ENCODE measurements at regions not wholly inside any gene's neighbourhood (a gene's known extent, or its start where the extent isn't known, plus 50 kb on each side); places are given as distances from the start of the nearest gene placed in this dataset.

DNA sequence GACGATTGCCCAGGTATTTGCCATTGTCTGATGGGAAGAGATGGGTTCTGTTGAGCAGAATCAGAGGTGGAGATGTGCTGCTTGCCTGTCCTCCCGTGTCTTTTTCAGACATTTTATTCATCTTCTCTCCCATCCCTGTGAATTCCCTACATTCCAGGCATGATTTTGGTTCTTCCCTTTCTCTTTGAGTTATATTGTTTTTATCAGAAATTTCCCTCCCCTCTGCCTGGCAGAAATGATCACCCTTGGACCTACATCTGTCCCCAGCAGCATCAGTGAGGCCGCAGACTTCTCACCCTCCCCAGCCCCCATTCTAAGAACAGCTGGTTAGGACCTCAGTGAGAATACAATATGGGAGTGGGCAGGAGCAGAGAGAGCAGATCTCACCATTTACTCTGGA, 640.2 kb downstream of the CCDC171 start:
- Histone ChIP-seq H3K27ac (ENCODE audit: low read depth, low read length) (no peak overlapping the region), H3K4me3 (ENCODE audit: low read depth in 1 of 2, low read length in 2 of 2) (no peak overlapping the region)

DNA sequence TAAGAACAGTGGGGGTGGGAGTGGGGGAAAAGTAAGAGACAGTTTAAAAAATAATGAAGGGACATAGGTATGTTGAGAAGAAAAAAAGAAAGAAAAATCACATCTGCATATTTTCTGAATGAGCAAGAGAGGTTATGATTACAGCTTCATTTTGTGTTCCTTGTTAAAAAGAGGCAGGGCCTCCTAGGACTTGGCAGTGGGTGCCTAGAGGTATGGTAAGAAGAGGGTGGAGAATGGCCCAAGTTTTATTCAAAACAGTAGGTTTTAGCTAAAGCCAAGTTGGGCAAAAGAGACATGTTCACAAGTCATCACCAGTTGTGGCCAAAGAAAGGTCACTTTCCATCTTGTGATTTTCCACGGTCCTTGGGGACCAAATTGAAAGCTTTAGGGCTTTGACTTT, 643.4 kb downstream of the CCDC171 start:
- Histone ChIP-seq H3K36me3 (ENCODE audit: control insufficient read depth in 1 of 2, insufficient read depth in 2 of 2, low read length in 2 of 2) (no peaks in the 10 kb centered on the region), H3K27me3 (ENCODE audit: control insufficient read depth in 1 of 2, insufficient read depth in 2 of 2, low read length in 2 of 2) (no peaks in the 10 kb centered on the region), H3K4me1 (ENCODE audit: control insufficient read depth in 1 of 2, insufficient read depth in 2 of 2, low read length in 2 of 2) (no peaks in the 10 kb centered on the region), H3K9me3 (ENCODE audit: control insufficient read depth in 1 of 2, low read length in 2 of 2) (no peaks in the 10 kb centered on the region), H3K4me3 (ENCODE audit: low read depth in 1 of 2, low read length in 2 of 2) (no peak overlapping the region), H3K27ac (ENCODE audit: low read depth, low read length) (no peak overlapping the region), H3K9ac (ENCODE audit: low read depth in 1 of 2, low read length in 2 of 2) (no peak overlapping the region)

More for the DNA sequence above, 640.2 kb downstream of the CCDC171 start:
- Histone ChIP-seq H3K9ac (ENCODE audit: low read depth in 1 of 2, low read length in 2 of 2) (no peak overlapping the region), H3K27me3 (ENCODE audit: control insufficient read depth in 1 of 2, insufficient read depth in 2 of 2, low read length in 2 of 2) (no peaks in the 10 kb centered on the region), H3K36me3 (ENCODE audit: control insufficient read depth in 1 of 2, insufficient read depth in 2 of 2, low read length in 2 of 2) (no peaks in the 10 kb centered on the region), H3K9me3 (ENCODE audit: control insufficient read depth in 1 of 2, low read length in 2 of 2) (no peaks in the 10 kb centered on the region), H3K4me1 (ENCODE audit: control insufficient read depth in 1 of 2, insufficient read depth in 2 of 2, low read length in 2 of 2) (no peaks in the 10 kb centered on the region)

DNA sequence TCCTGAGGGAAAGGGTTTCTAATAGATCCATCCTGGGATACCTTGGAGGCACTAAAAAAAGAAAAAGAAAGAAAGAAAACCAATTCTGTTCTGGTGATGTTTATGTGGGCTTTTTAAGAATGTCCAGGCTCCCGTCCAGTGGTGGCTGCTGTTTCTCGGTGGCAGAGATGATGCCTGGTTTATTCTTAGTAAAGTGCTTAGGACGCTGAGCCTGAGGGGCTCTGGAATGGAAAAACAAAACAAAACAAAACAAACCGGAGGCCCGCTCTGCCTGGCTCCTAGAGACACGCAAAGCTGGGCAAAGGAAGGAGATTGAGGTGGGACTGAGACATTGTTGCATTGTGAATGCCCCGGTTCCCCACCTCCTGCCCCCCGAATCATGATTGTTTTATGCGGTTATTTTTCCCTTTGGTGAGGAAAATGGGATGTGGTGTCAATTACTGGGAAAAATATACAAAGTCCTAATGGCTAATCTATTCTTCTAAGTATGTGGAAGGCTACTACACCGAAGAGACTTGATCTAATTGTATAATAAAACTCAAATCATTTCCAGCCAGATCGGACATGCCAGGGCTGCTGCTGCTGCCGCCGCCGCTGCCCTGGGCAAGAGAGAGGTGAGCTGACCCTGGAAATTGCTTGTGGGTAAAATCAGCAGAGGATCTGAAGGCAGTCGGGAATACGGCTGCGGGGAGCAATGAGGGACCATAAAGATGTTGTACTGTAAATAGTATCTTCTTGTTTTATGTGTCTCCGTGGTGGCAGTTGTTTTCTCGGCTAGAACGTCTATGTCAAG, 644.9 kb downstream of the CCDC171 start:
- H3K9me3 ChIP-seq (ENCODE audit: control insufficient read depth in 1 of 2, low read length in 2 of 2), result no peaks in the 10 kb centered on the region
- no peak overlapping the region for H3K4me3 ChIP-seq (ENCODE audit: low read depth in 1 of 2, low read length in 2 of 2)
- H3K27ac ChIP-seq (ENCODE audit: low read depth, low read length), result no peak overlapping the region
- H3K4me1 ChIP-seq (ENCODE audit: control insufficient read depth in 1 of 2, insufficient read depth in 2 of 2, low read length in 2 of 2), result no peaks in the 10 kb centered on the region
- no peak overlapping the region for H3K9ac ChIP-seq (ENCODE audit: low read depth in 1 of 2, low read length in 2 of 2)
- no peaks in the 10 kb centered on the region for H3K36me3 ChIP-seq (ENCODE audit: control insufficient read depth in 1 of 2, insufficient read depth in 2 of 2, low read length in 2 of 2)
- H3K27me3 ChIP-seq (ENCODE audit: control insufficient read depth in 1 of 2, insufficient read depth in 2 of 2, low read length in 2 of 2), result no peaks in the 10 kb centered on the region

DNA sequence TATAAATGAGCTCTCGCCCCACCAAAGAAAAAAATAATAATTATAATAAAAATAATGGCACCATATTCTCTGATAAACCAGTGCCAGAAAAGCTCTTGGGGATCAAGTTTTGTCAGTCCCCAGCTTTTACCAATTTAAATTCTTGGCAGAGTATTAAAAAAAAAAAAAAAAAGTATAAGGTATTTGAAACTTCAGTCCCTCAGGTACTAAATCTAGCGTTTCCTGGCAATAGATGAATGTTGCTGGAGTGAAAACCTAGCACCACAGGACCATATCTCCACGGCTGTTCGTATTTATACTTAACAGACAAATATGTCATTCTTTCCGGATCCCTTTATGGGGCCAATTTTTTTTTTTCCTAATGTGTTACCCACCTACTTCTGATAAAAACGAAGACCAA, 646.2 kb downstream of the CCDC171 start:
- no peak overlapping the region for H3K27ac ChIP-seq (ENCODE audit: low read depth, low read length)

DNA sequence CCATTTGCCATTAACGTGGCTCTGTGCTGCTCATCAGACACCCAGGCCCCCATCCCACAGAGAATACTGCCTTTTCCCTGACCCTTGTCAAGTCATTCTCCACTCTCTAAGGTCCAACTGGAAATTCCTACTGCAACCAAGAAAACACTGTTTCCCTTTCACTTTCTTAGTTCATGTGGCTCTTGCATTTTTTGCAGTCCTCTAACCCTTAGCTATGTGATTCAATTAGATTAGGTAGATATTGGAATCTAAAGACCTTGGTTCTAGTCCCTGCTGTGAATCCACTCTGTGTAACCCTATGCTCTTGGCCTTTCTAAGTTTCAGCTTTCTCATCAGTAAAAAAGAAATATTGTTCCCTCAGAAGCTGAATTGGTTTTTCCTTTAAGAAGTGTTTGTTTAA, 649.4 kb downstream of the CCDC171 start:
- Histone ChIP-seq H3K9me3 (ENCODE audit: control insufficient read depth in 1 of 2, low read length in 2 of 2) (no peaks in the 10 kb centered on the region), H3K9ac (ENCODE audit: low read depth in 1 of 2, low read length in 2 of 2) (no peak overlapping the region), H3K4me3 (ENCODE audit: low read depth in 1 of 2, low read length in 2 of 2) (no peak overlapping the region), H3K4me1 (ENCODE audit: control insufficient read depth in 1 of 2, insufficient read depth in 2 of 2, low read length in 2 of 2) (no peaks in the 10 kb centered on the region), H3K27me3 (ENCODE audit: control insufficient read depth in 1 of 2, insufficient read depth in 2 of 2, low read length in 2 of 2) (no peaks in the 10 kb centered on the region), H3K27ac (ENCODE audit: low read depth, low read length) (no peak overlapping the region), H3K36me3 (ENCODE audit: control insufficient read depth in 1 of 2, insufficient read depth in 2 of 2, low read length in 2 of 2) (no peaks in the 10 kb centered on the region)

More for the DNA sequence above, 646.2 kb downstream of the CCDC171 start:
- Histone ChIP-seq H3K27me3 (ENCODE audit: control insufficient read depth in 1 of 2, insufficient read depth in 2 of 2, low read length in 2 of 2) (no peaks in the 10 kb centered on the region), H3K4me3 (ENCODE audit: low read depth in 1 of 2, low read length in 2 of 2) (no peak overlapping the region), H3K36me3 (ENCODE audit: control insufficient read depth in 1 of 2, insufficient read depth in 2 of 2, low read length in 2 of 2) (no peaks in the 10 kb centered on the region), H3K9ac (ENCODE audit: low read depth in 1 of 2, low read length in 2 of 2) (no peak overlapping the region), H3K9me3 (ENCODE audit: control insufficient read depth in 1 of 2, low read length in 2 of 2) (no peaks in the 10 kb centered on the region), H3K4me1 (ENCODE audit: control insufficient read depth in 1 of 2, insufficient read depth in 2 of 2, low read length in 2 of 2) (no peaks in the 10 kb centered on the region)

DNA sequence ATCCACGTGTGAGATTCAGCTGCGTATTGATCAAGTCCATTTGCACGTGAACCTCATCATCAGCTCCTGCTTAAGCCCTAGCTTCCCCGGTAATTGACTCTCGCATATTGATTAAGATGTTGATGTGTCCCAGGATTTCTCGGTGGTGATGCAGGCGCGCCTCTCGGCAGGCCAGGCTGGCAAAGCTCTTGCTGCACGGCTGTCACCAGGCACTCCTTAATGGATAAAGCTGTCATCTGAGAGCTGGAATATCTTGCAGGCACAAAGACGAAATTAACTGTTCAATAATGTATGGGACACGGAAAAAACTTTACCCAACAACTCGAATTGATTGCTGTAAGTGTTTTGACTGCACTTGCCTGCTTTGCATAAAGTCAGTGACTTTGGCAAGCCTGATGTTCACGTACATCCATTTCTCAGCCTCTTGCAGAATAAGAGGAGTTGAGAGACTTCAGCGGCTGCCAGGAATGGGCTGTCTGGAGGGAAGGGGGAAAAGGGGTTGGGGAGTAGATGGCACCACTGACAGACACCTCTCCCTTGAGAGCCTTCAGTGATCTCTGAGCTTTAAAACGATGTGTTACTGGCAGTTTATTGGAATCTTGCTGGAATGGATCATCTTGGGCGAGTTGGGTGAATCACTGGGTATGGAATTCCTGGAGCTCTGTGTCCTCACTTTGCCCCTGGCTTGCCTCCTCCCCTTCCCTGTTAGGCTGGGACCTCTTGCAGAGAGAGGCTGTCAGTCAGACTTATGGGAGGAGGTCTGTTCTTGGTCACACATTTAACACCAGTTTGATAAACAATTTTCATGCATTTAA, 650.3 kb downstream of the CCDC171 start:
- Histone ChIP-seq H3K36me3 (ENCODE audit: control insufficient read depth in 1 of 2, insufficient read depth in 2 of 2, low read length in 2 of 2) (no peaks in the 10 kb centered on the region), H3K27ac (ENCODE audit: low read depth, low read length) (no peak overlapping the region), H3K4me1 (ENCODE audit: control insufficient read depth in 1 of 2, insufficient read depth in 2 of 2, low read length in 2 of 2) (no peaks in the 10 kb centered on the region), H3K9me3 (ENCODE audit: control insufficient read depth in 1 of 2, low read length in 2 of 2) (no peaks in the 10 kb centered on the region), H3K4me3 (ENCODE audit: low read depth in 1 of 2, low read length in 2 of 2) (no peak overlapping the region), H3K9ac (ENCODE audit: low read depth in 1 of 2, low read length in 2 of 2) (no peak overlapping the region), H3K27me3 (ENCODE audit: control insufficient read depth in 1 of 2, insufficient read depth in 2 of 2, low read length in 2 of 2) (no peaks in the 10 kb centered on the region)

DNA sequence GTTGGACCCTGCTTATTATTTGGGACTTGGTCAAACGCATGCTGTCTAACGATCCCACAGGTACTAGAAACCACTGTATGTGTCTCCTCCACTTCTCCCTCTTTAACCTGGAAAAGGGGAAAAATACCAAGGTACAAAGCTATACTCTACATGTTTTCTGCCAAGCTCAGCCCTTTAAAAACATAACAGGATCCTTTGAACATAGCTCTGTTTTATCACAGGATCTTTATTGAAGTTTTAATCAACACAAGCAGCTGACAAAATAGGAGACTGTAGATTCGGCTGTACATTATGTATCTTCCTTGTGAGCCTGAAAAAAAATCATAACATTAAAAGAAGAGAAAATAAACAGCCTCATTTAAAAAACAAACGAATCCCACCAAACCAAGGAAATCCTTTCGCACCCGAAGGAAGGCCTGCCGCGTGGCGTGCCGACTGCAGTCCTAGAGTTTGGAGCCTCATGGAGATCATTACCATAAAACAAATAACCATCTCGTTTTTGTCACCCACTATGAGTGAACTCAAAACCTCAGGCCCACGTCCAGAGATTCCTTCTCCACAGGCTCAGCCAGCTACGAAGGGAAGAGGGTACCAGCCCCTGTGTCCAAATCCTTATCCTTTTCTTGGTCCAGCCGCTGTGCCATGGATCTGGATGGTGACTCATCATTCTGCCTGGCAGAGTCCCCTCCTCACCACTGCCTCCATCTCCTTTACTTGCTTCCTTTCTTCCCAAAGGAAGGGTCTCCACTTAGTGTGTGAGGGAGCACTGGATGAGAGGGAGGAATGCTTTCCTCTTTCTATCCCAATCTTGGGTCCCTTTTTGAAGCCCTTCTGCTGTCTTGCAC, 651.1 kb downstream of the CCDC171 start:
- no peak overlapping the region for H3K4me3 ChIP-seq (ENCODE audit: low read depth in 1 of 2, low read length in 2 of 2)
- no peaks in the 10 kb centered on the region for H3K36me3 ChIP-seq (ENCODE audit: control insufficient read depth in 1 of 2, insufficient read depth in 2 of 2, low read length in 2 of 2)
- H3K27me3 ChIP-seq (ENCODE audit: control insufficient read depth in 1 of 2, insufficient read depth in 2 of 2, low read length in 2 of 2), result no peaks in the 10 kb centered on the region
- H3K9me3 ChIP-seq (ENCODE audit: control insufficient read depth in 1 of 2, low read length in 2 of 2), result no peaks in the 10 kb centered on the region
- no peak overlapping the region for H3K27ac ChIP-seq (ENCODE audit: low read depth, low read length)
- no peaks in the 10 kb centered on the region for H3K4me1 ChIP-seq (ENCODE audit: control insufficient read depth in 1 of 2, insufficient read depth in 2 of 2, low read length in 2 of 2)
- H3K9ac ChIP-seq (ENCODE audit: low read depth in 1 of 2, low read length in 2 of 2), result no peak overlapping the region

DNA sequence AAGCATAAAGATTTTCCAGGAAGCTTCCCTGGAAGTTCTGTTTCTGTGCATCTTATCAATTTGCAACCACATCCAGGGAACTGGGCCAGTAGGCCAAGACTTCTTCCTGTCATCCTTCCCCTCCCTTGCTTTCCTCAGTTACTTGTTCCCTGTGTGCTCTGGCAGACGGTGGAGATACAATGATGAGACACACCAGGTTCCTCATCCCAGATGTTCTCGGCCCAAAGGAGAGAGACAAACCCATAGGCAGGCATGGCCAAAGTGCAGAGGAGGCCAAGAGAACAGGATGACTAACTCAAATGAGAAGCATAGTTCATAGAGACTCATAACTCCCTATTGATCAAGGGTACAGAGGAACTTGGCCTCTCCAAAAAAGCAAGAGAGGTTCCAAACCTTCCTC, 652.6 kb downstream of the CCDC171 start:
- Histone ChIP-seq H3K9me3 (ENCODE audit: control insufficient read depth in 1 of 2, low read length in 2 of 2) (no peaks in the 10 kb centered on the region), H3K4me3 (ENCODE audit: low read depth in 1 of 2, low read length in 2 of 2) (no peak overlapping the region), H3K27ac (ENCODE audit: low read depth, low read length) (no peak overlapping the region), H3K4me1 (ENCODE audit: control insufficient read depth in 1 of 2, insufficient read depth in 2 of 2, low read length in 2 of 2) (no peaks in the 10 kb centered on the region), H3K36me3 (ENCODE audit: control insufficient read depth in 1 of 2, insufficient read depth in 2 of 2, low read length in 2 of 2) (no peaks in the 10 kb centered on the region), H3K27me3 (ENCODE audit: control insufficient read depth in 1 of 2, insufficient read depth in 2 of 2, low read length in 2 of 2) (no peaks in the 10 kb centered on the region), H3K9ac (ENCODE audit: low read depth in 1 of 2, low read length in 2 of 2) (no peak overlapping the region)

DNA sequence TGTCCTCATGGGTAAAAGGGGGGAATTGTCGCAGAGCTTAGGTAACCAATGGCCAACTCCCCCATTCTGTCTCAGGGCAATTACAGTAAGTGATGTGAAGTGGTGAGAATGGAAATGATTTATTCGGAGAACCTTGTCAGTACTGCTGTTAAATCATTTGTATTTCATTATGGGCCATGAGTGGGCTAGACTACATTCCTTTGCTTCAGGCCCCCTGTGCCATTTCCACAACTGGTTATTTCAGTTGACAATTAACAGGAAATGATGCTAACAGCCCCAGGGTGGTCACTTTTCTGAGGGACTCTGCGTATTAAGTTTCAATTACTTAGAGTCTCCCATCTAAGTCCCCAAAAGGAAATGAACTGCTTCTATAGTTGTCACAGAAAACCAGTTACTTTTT, 653.7 kb downstream of the CCDC171 start:
- H3K4me3 ChIP-seq (ENCODE audit: low read depth in 1 of 2, low read length in 2 of 2), result no peak overlapping the region
- H3K27ac ChIP-seq (ENCODE audit: low read depth, low read length), result no peak overlapping the region
- H3K27me3 ChIP-seq (ENCODE audit: control insufficient read depth in 1 of 2, insufficient read depth in 2 of 2, low read length in 2 of 2), result no peaks in the 10 kb centered on the region
- H3K9ac ChIP-seq (ENCODE audit: low read depth in 1 of 2, low read length in 2 of 2), result no peak overlapping the region
- no peaks in the 10 kb centered on the region for H3K36me3 ChIP-seq (ENCODE audit: control insufficient read depth in 1 of 2, insufficient read depth in 2 of 2, low read length in 2 of 2)
- H3K4me1 ChIP-seq (ENCODE audit: control insufficient read depth in 1 of 2, insufficient read depth in 2 of 2, low read length in 2 of 2), result no peaks in the 10 kb centered on the region
- H3K9me3 ChIP-seq (ENCODE audit: control insufficient read depth in 1 of 2, low read length in 2 of 2), result no peaks in the 10 kb centered on the region

DNA sequence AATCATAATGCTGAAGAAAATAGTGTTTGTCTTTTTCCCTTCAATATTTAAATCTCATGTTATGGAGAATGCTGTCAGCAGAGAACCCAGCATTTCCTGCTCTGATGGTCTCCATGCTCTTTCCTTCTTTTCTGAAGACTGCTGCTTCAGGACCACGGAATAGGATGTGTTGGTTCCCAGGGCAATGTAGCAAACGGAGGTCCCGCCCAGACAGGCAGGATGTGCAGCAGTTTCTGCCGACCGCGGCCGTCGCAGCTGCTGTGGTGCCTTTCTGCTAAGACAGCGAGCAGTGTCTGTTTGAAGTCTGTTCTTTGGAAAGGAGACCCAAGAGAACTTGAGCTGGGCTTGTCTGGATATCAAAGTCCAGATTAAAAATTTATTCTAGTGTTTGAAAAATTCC, 654.3 kb downstream of the CCDC171 start:
- Histone ChIP-seq H3K9me3 (ENCODE audit: control insufficient read depth in 1 of 2, low read length in 2 of 2) (no peaks in the 10 kb centered on the region), H3K27me3 (ENCODE audit: control insufficient read depth in 1 of 2, insufficient read depth in 2 of 2, low read length in 2 of 2) (no peaks in the 10 kb centered on the region), H3K4me1 (ENCODE audit: control insufficient read depth in 1 of 2, insufficient read depth in 2 of 2, low read length in 2 of 2) (no peaks in the 10 kb centered on the region), H3K9ac (ENCODE audit: low read depth in 1 of 2, low read length in 2 of 2) (no peak overlapping the region), H3K27ac (ENCODE audit: low read depth, low read length) (no peak overlapping the region), H3K4me3 (ENCODE audit: low read depth in 1 of 2, low read length in 2 of 2) (no peak overlapping the region), H3K36me3 (ENCODE audit: control insufficient read depth in 1 of 2, insufficient read depth in 2 of 2, low read length in 2 of 2) (no peaks in the 10 kb centered on the region)

All from duodenal mucosa (tissue), 2 donors.